ENCODE measurements at regions not wholly inside any gene's neighbourhood (a gene's known extent, or its start where the extent isn't known, plus 50 kb on each side); places are given as distances from the start of the nearest gene placed in this dataset.

DNA sequence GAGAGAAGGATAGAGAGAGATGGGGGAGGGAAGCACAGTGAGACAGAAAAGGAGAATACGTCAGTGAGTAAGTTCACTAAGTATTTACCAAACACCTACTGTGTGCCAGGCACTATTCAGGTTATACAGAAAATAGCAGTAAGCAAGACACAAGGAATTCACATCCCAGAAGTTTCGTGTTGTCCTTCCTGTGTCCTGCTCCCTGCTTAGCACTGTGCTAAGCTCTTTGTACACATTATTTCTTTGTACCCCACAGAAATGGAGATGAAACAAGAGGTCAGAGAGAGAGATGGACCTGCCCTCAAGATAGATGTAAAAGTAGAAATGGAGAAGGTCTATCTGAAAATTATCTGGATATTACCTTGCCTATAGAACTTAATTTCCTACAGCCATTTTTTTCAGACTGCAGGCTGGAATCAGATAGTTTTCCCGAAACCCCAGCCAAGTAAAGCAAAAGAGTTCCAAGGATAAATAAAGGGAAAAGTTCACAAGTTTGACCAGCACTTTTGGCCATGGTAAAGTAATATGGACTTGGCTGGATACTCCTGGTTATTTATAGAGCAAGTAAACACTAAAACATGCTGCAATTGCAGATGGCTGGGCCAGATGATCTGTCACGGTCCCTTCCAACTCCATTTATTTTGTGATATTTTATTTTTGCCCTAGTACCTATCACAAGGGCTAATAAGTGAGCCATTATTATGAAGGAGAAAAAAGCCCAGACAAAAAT lies 353.7 kb upstream of the SLC7A11 start:
- TF ChIP-seq, protein P1, sequence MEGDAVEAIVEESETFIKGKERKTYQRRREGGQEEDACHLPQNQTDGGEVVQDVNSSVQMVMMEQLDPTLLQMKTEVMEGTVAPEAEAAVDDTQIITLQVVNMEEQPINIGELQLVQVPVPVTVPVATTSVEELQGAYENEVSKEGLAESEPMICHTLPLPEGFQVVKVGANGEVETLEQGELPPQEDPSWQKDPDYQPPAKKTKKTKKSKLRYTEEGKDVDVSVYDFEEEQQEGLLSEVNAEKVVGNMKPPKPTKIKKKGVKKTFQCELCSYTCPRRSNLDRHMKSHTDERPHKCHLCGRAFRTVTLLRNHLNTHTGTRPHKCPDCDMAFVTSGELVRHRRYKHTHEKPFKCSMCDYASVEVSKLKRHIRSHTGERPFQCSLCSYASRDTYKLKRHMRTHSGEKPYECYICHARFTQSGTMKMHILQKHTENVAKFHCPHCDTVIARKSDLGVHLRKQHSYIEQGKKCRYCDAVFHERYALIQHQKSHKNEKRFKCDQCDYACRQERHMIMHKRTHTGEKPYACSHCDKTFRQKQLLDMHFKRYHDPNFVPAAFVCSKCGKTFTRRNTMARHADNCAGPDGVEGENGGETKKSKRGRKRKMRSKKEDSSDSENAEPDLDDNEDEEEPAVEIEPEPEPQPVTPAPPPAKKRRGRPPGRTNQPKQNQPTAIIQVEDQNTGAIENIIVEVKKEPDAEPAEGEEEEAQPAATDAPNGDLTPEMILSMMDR (conservative IDR thresholded peaks at IDR 0.05; ENCODE audit: low read depth, low read length), result no peak
- no peak for TF ChIP-seq EZH2phosphoT487 (IDR thresholded peaks at IDR 0.05; ENCODE audit: borderline replicate concordance, low read length)

Measured in PC-3 (cell line).